Embryonic facial prominence (tissue), 1 donor: ENCODE measurements at regions not wholly inside any gene's neighbourhood (a gene's known extent, or its start where the extent isn't known, plus 50 kb on each side); places are given as distances from the start of the nearest gene placed in this dataset.

ENCODE experiments used
- DNase-seq: peaks from one replicate; pipeline ENCODE4 v3.0.0-alpha.2; 2016; ENCODE audit errors: extremely low spot score

- DNase-seq: no peak
Measured at GRCh38 chr20:40958598-40958997, 70.0 kb upstream of the TOP1 start.

DNA sequence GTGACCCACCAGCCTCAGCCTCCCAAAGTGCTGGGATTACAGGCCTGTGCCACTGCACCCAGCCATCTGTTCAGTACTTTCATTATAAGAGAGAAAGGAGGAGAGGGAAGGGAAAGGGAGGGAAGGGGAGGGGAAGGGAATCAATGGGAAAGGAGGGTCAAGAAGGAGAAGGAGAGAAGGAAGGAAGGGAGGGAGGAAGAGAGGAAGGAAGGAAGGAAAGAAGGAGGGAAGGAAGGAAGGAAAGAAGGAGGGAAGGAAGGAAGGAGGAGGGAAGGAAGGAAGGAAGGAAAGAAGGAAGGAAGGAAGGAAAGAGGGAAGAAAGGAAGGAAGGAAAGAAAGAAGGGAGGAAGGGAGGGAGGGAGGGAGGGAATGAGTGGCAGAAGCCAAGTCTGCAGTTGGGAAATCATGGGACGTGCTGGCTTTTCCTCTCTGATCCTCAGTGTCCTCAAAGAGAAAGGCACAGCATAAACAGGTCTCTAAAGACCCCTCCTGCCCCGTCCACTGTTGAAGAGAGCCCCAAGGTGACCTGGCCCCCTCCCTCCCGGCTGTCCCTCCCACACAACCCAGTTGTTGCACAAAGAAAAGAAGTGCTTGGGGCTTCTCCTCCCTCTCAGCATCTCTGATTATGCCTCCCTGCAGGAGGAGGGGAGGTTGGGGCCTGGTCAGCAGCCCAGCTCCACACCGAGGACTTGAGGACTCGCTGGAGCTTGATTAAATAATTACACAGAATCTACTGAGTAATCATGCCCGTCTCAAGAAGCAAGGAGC is 69.1 kb upstream of the TOP1 start:
- DNase-seq: no peak

DNA sequence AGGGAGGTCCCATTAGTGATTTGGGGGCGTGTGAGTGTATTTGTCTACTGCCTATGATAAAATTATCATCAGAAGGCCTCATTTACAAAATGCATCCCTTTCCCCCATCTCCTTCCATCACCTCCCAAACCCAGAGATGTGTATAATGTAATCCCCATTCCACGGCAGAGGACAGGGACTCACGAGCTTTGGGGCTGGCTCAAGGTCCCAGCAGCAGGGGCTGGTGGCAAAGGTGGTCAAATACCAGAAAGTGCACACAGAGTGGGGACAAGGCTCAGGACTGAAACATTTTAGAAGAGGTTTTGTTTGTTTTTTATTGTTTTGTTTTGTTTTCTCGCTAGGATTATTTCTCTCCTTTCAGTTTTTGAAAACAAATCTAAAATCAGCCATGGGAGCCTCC is 68.5 kb upstream of the TOP1 start:
- DNase-seq: no peak

DNA sequence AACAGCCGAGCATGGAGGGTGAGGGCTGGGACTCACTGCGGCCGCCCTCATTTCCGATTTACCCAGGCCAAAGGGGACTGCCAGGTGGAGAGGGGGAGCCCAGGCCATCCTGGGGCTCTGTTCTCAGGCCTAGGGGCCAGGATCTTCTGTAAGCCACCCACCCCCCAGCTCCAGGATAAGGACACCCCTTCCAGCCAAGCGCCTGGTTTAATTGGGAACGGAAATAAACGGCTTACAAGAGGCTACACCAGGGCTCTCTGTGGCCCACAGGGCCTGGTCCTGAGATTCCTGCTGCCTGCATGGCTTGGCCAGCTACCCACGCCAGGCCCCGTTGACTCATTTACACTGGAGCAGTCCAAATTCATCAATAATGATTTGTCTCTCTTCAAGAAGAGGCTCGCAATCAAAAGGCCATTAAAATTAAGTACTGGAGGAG is 68.1 kb upstream of the TOP1 start:
- DNase-seq: no peak

DNA sequence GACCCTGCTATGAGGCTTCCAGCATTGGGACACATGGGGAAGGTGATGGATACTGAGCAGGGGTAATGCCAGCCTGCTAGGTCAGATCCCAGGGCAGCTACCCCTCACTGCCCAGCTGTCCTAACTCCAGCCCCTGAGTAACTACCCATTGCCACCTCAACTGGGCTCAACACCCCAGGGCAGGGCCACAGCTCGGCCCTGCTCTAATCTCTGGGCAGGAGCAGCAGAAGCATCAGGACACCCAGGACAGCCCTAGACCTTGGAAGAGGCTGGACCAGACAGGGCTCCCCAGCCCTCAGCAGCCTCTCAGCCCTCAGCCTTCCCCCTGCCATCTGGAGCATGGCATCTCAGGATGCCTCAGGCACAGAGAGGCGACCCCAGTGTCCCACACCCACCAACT is 67.4 kb upstream of the TOP1 start:
- DNase-seq: no peak

DNA sequence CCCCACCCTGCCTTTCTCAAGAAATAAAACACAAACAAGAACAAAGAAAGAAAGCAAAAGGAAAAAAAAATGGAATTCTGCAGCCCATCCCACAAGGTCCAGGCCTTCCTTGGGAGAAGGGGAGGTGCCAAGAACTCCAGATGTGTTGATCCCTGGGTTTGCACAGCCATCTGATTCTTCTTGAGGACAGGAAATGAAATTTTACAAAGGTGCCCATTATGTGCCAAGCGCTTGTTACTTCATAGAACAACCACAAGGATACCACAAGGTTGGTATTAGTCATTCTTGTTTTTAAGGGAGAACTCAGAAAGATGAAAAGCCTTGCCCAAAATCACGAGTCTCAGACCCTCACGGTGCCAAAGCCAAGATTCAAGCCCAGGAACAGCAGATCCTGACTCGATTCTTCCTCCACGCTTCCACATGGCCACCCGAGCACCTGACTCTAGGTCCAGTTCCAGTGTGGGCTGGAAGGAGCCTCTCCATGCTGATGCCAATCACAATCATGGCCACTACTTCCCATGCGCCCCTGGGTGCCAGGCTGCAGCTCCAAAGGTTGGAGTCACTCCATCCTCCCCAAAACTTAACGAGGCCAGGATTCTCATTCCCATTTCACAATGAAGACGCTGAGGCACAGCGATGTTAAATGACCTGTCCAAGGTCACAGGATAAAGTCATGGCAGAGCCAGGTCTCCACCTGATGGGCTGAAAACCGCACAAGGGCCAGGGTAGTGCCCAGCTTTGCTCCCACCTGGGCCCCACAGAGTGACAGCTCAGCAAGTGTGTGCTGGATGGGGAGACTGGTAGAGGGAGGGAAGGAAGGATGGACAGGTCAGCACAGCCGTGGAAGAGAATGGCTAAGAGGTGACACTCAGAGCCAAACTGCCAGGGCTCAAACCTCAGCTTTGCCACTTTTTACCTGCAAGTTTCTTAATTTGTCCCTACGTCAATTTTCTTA is 66.7 kb upstream of the TOP1 start:
- no peak for DNase-seq

- peak; percentile 14 for DNase-seq
Measured at GRCh38 chr20:40962733-40963504, 65.7 kb upstream of the TOP1 start.

GRCh38 chr20:40963505-40963845 is 65.1 kb upstream of the TOP1 start:
- DNase-seq: no peak

DNA sequence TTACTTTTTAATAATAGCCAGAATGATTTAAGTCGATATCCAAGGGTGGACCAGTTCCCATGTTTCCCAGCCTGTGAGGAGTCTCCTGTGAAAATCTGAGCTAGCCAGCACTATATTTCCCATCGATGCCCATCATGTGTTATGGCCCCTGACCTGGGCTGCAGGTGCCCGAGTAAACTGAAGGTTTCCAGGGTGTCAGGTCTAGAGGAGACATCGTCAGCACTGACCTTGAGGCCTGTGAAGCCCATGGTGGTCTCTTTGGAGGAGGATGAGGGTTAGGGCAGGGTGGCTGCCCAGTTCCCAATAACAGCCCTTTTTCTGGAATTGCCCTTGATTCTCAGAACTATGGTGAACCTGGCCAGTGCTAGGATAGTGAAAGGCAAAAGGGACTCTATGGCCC is 63.0 kb upstream of the TOP1 start:
- DNase-seq: no peak

DNA sequence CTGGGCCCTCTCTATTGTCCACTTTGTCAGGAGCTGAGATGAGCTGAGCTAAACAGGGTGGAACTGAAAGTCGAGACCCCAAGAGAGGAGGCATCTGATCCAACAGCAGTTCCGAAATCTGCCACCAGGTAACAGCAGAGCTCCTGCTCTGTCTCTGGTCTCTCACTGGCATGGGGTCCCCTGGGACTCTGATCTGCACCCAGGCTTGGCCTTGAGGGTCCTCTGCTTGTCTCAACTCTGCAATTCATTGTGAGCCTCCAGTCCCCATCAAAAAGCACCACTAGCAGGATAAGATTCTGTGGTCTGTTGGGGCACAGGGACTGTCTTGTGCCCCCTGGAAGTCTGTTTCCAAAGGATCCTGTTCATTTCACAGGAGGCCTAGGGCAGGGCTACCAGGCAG is 62.5 kb upstream of the TOP1 start:
- no peak for DNase-seq

- no peak for DNase-seq
Measured at GRCh38 chr20:40966516-40967185, 62.0 kb upstream of the TOP1 start.

DNA sequence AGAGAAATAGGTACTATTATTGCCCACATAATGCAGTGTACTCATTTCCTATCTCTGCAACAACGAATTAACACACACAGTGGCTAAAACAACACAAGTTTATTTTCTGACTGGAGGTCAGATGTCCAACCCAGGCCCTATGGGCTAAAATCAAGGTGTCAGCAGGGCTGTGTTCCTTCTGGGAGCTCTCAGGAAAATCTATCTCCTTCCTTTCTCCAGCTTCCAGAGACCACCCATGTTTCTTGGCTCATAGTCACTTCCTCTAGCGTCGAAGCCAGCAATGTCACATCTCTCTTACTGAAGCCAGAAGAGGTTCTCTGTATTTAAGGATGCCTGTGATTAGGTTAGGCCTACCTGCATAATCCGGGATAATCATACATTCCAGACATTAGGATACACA is 60.9 kb upstream of the TOP1 start:
- no peak for DNase-seq

- peak; percentile 29 for DNase-seq
Measured at GRCh38 chr20:40968816-40969562, 59.6 kb upstream of the TOP1 start.

DNA sequence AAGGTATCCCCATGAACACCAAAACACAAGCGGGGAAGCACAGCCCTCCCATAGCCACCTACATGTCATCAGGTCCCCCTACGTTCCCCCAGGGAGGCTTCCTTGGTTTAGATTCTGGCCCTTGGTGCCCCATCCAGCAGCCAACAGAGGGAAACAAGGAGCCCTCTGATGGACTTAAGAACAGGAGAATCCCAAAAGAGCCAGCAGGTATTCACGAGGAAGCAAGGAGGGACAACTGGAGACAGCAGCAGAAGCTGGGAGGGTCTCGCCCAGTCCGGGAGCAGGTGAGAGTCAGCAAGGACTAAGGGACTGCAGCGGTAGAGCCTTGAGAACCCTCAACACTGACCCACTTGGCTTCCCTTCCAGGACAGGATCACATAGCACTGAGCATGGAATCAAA is 58.4 kb upstream of the TOP1 start:
- no peak for DNase-seq

GRCh38 chr20:40977218-40977617 is 51.4 kb upstream of the TOP1 start:
- no peak for DNase-seq

DNA sequence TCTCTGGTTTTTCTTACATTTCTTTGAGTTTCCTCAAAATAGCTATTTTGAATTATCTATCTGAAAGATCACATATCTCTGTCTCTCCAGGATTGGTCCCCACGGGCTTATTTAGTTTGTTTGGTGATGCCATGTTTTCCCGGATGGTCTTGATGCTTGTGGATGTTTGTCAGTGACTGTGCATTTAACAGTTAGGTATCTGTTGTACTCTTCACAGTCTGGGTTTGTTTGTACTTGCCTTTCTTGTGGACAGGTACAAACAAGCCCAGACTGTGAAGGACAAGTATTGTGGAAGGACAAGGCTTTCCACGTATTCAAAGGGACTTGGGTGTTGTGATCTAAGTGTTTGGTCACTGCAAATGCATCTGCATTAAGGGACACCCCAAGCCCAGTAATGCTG is 49.9 kb upstream of the TOP1 start:
- no peak for DNase-seq
